Stimulated activated CD4-positive, alpha-beta T cell treated with anti-CD3 and anti-CD28 coated beads, Interleukin-1b, Interleukin-23, amount 100 ng/mL, for 24 hours (primary cell): ENCODE measurements at regions not wholly inside any gene's neighbourhood (a gene's known extent, or its start where the extent isn't known, plus 50 kb on each side); places are given as distances from the start of the nearest gene placed in this dataset.

Experiments used
- DNase-seq, 4 experiments: peaks; one replicate each; pipeline ENCODE4 v3.0.0-alpha.2; 2020; ENCODE audit warnings: low read depth in 4 of 4, low spot score in 1 of 4

GRCh38 chr2:106041150-106041549, 153.0 kb downstream of the UXS1 start:
- no peak for DNase-seq

- no peak for DNase-seq
Measured at GRCh38 chr2:106039634-106040315, 154.3 kb downstream of the UXS1 start.

- DNase-seq = no peak
Measured at GRCh38 chr2:106038601-106039375, 155.3 kb downstream of the UXS1 start.

GRCh38 chr2:106037932-106038331, 156.2 kb downstream of the UXS1 start:
- DNase-seq = no peak

GRCh38 chr2:106037262-106037661, 156.8 kb downstream of the UXS1 start:
- DNase-seq = no peak

DNA sequence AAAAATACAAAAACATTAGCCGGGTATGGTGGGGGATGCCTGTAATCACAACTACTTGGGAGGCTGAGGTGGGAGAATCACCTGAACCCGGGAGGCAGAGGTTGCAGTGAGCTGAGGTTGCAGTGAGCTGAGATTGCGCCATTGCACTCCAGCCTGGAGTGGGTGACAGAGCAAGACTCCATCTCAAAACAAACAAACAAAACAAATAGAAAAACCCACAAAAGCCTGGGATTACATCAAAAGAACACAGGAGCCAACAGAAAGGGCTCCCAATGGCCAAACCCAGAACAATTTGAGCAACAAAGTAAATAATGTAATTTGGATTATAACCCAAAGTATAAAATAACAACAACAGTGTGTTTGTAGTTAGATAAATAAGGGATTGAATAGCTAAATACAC, 159.8 kb downstream of the UXS1 start:
- DNase-seq = no peak

DNA sequence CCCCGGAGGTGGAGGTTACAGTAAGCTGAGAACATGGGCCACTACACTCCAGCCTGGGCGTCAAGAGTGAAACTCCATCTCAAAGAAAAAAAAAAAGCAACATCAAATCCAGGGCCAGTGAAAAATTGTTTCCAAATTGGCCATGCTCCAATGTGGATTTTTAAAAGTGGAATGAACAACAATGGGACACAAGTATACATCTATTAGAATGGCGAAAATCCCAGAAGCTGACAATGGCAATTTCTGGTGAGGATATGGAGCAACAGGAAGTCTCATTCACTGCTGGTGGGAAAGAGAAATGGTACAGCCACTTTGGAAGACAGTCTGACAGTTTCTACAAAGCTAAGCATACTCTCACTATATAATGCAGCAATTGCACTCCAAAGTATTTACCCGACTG, 161.4 kb downstream of the UXS1 start:
- DNase-seq = no peak

DNA sequence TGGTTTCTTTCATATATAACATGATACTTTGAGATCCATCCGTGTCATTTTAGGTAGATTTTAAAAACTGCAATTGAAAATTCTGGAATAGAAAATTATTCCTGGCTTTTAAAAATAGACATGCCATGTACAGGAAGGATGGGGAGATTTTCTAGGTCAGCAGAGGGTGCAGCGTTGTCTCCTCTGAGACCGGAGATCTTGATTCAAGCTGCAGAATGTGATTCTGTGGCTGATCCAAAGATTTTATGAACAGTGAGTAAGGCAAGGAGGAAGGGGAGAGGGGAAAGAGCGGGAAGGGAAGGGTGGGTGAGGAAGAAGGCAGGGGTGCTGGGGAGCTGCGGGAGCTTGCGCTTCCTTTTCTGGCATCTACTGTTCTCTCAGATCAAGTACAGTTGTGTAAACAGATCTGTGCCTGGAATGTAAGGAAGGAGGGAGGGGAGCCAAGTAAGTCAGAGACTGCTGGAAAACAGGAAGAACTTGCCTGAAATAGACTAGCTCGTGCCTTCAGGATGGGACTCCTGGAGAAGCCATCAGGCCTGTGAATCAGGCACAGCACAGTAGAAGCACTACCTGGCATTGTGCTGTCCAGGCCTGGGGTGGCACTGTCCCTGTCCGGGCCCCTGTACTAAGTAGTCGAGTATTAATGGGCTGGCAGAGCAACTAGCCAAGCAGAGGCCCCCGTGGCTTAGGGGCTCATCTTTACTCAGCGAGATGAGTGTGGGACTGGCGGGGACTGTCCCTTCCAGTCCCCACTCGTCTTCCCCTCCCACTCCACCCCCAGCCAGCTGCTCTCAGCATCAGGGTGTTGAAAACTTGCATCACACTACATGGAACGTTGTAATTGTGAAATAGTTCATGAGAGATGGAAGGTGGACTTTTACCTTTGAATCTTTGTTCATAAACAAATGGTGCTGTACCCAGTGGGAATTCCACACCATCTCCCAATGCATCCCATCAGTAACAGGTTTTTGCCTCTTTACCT, 163.5 kb downstream of the UXS1 start:
- peak in 3 of 4 experiments; percentile 16 to 42 (median 22) for DNase-seq

GRCh38 chr2:106028192-106028591, 165.9 kb downstream of the UXS1 start:
- DNase-seq = no peak

- DNase-seq = no peak
Measured at GRCh38 chr2:106026271-106027190, 167.6 kb downstream of the UXS1 start.

DNA sequence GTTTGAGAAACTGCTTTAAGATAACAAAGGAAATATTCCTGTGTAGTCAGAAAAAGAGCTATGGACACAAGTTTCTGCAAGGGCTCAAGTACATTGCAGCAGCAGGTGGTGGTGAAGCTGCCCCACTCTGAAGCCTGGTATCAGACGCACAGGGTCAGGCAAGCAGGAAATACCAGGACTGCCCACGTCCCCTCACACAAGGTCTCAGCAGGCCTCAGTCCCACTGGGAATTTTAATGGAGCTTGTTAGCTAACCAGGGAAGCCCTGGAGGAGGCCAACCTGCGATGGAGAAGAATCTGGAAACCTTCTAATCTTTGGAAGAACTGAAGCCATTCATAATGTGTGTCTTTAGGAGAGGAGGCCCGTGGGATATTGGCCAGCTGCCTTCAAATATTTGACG, 168.3 kb downstream of the UXS1 start:
- DNase-seq = no peak

GRCh38 chr2:106021662-106022028, 172.5 kb downstream of the UXS1 start:
- DNase-seq = no peak

DNA sequence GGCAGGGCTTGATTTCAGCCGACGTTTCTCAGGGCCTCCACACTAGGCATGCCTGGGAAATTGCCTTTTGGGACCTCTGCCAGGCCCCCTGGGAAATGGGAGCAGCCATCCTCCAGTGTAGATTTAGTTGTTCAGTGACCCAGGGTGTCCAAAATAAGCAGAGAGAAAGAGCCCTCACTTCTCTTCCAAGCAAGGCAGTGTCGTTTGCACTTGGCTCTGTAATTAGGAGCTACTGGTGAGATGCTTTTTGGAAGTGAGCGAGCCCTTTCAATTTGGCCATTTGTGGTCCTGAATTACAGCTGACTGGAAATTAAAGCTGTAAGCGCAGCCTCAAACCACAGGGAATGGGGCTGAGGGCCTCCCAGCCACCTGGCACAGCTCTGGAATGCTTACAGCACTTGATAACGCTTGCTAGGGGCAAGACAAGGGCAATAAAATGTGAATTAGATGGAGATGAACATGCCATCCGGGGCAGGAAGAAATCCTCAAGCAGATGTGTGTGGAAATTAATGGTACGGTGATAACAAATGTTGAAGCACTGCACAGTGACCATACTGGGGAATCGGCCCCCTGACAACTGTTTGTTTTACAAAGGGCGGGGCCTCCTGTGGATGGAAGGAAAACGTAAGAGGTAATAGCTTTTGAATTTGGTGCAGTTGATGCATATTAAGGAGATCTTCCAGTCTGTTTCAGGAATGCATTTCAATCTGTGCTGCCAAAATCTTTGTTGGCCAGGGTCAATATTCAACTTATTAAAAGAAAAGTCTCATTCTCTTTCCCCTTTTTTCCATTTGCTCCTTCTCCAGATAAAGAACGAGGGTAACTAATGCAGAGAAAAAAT, 173.1 kb downstream of the UXS1 start:
- DNase-seq = no peak

DNA sequence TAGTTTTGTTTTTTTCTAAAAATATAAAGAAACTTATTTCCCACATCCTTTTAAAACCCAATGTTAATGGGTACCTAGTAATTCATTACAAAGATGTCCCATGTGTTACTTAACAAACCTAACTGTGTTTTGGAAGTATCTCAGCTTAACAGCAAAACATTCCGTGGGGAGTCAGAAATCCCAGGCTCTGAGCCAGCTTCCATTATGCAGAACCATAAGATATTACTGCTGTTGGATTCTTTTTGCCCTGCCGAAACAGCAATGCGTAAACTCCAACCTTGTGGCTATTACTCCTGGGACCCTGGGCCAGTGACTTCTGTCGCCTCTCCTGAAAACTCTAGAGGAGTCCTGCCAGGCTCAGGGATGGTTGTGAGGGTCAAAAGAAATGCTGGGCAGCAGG, 174.1 kb downstream of the UXS1 start:
- no peak for DNase-seq

DNA sequence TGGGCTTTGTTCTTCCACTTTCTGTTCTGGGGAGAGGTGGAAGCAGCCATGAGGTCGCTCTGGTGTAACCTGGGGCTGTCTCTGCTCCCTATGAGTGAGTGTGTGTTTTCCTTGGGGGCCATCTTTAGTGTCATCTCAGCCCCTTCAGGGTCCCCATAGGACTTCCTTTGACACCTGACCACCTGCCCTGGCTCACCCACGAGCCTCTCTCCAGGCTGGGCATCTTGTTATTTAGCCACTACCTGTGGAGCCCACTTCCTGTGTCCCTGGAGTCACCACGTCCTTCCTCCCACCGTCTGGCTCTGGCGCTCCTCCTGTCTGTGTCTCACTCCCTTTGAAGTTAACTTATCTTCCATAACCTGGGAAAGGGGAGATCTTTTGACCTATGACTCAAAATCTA, 176.0 kb downstream of the UXS1 start:
- DNase-seq = no peak

- no peak for DNase-seq
Measured at GRCh38 chr2:106012591-106013347, 181.3 kb downstream of the UXS1 start.

- DNase-seq = no peak
Measured at GRCh38 chr2:106012001-106012590, 182.0 kb downstream of the UXS1 start.

DNA sequence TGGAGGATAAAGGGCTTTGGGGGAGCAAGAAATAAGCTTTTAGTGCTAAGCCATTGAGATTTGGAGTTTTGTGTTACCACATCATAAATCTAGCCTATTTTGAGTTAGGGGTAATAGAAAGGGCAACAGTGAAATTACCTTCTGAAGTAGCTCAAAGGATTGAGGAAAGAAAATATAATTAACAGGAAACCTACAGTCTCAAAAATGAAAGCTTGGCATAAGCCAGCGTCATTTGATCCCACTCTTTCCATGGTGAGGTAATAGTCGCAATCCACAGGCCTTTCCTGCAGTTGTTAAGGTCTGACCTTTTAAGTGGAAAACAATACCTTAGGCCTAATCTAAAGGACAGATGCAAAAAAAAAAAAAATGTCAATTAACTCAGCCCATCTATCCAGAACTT, 182.7 kb downstream of the UXS1 start:
- DNase-seq = no peak
